NCI-H146 (cell line): ENCODE measurements at regions not wholly inside any gene's neighbourhood (a gene's known extent, or its start where the extent isn't known, plus 50 kb on each side); places are given as distances from the start of the nearest gene placed in this dataset.
"Not testable (repeated sequence)": the region's sequence is repeated elsewhere in the genome, so short reads cannot be mapped to it uniquely, and the experiment has no call there.

ENCODE experiments used
- DNase-seq: peaks from one replicate; lab custom pipeline; 2025; lab: John Stamatoyannopoulos, UW

DNA sequence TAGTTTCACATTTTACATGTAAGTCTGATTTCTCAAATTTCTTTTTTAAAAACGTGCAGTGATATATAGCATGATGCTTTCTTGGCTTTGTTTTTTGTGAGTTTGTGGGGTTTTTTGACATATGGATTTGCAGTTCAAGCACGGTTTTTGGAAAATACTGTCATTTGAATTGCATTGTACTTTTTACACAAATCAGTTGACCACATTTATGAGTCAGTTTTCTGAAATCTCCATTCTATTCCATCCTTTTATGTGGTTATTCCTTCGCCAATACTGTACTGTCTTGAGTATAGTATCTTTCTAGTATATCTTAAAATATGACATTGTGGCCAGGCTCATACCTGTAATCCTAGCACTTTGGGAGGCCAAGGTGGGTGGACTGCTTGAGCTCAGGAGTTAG, 890.0 kb upstream of the CITED2 start:
- no peak for DNase-seq

- not testable (repeated sequence) for DNase-seq
These were observed 883.9 kb upstream of the CITED2 start for GRCh38 chr6:140258302-140258701.

DNA sequence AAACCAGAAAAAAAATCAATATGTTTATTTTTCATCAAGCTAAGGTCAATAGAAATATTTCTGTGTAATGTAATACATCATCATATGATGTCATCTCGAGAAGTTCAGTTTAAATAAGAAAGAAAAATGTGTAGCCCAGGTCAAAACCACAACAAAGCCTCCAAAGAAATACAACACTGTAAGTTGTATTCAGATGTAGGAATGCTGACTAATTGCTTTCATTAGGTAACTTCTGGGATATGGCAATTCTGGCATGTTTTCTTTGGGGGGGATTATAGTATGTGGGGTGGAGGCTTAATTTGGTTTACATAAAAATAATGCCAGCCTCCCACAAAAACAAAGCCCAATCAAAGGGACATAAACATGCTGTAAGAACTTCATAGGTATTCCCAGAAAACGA, 881.8 kb upstream of the CITED2 start:
- no peak for DNase-seq

- no peak for DNase-seq
These were observed 878.6 kb upstream of the CITED2 start for GRCh38 chr6:140253096-140253495.

GRCh38 chr6:140252099-140252498, 877.7 kb upstream of the CITED2 start:
- no peak for DNase-seq

DNA sequence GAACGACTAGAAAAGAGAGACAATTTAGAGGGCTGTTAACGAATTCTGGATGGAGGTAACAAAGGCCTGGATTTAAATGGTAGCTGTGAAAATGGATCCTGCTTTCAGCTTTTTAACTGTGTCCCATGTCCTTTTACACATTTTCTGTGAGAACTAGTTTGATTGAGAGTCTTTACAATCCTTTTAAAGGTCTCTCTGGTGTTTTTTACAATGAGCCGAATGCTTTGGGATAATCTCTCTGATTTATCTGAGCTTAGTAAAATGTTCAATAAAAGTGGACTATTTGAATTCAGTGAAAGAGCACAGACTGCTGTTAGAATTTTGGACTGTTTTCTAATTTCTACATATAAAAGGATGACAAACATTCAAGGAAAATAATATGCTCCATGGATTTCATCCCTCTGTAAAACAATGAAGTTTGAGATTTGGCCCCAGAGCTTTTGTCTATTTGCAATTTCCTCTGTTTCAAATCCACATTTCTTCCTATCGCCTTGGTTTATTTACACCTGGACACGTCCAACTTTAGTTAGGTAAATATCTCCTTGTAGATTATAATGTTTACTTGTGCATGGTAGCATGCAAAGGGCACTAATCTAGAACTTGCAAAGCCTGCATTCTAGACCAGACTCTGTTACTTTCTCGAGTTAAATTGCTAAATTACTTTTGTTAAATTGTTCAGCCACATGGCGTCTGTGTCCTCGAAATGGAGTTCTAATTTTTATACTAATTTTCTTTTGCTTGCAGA, 871.0 kb upstream of the CITED2 start:
- DNase-seq, result no peak

- no peak for DNase-seq
These were observed 862.8 kb upstream of the CITED2 start for GRCh38 chr6:140237251-140237650.

GRCh38 chr6:140236732-140237131, 862.3 kb upstream of the CITED2 start:
- no peak for DNase-seq

DNA sequence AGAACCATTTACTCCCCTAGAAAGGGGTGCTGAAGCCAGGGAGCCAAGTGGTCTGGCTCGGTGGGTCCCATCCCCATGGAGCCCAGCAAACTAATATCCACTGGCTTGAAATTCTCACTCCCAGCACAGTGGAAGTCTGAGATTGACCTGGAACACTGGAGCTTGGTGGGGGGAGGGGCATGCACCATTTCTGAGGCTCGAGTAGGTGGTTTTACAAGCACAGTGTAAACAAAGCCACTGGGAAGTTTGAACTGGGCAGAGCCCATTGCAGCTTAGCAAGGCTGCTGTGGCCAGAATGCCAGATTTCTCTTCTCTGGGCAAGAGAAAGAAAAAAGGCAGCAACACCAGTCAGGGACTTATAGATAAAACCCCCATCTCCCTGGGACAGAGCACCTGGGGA, 855.8 kb upstream of the CITED2 start:
- no peak for DNase-seq

DNA sequence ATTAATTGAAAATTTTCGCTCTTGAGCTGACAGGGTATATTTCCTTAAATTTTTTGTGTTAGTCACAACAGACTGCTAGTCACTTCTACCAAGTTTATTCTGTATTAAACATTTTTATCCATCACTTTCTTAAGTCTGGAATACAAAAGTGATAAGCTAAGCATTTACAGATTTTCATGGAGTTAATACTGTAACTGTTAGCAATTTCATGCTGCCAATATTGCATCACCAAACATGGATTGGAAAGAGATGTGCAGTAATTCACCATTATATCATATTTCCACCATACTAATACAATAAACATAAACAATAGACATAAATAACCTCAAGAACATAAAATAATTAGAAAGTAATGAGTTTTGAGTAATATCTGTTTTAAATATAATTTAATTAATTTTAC, 854.0 kb upstream of the CITED2 start:
- DNase-seq, result no peak

DNA sequence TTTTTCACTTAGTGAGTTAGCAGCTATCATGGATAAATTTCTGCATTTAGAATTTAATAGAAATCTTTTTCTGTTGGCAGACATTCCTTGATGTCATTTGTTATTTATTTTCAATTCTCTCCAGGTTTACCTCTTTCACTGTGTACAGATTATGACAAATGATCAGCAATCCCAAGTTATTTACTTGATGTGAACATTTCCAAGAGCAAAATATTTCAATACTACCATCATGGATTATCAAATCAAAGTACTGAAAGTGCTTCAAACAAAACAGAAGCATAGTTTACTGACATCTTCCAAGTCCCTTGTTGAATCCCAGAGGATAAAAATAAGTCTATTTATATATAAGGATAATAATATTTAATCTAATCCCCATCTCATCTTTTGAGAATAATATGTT, 852.2 kb upstream of the CITED2 start:
- DNase-seq, result no peak

- no peak for DNase-seq
These were observed 851.4 kb upstream of the CITED2 start for GRCh38 chr6:140225701-140226436.

DNA sequence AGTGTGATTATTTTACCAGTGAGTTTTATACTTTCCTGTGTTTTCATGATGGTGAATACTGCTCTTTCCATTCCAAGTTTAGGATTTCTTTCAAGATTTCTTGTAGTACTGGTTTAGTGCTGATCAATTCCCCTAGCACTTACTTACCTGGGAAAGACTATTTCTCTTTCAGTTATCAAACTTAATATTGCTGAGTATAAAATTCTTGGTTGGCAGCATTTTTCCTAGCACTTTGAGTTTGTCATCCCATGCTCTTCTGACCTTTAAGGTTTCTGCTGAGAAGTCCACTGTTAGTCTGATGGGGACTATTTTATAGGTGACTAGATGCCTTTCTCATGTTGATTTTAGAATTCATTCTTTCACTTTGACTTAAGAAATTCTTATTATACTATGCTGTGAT, 842.8 kb upstream of the CITED2 start:
- no peak for DNase-seq

DNA sequence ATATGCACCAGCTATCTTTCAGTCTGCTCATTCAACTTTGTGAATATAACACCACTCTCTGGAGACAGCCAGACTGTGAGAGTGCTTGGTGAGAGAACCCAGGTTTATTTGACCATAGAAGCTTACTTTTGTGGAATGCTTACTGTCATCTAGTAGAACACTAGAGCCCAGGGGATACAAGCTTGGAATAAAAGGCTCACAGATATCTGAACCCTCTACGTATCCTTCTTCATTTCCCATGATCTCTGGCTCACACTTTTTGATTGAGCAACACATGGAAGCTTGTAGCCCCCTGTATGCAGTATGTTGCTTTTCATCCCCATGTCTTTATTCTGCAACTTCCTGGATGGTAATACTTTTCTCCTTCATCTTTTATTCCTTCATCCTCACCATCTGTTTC, 835.3 kb upstream of the CITED2 start:
- DNase-seq, result no peak

GRCh38 chr6:140208286-140208685, 833.8 kb upstream of the CITED2 start:
- no peak for DNase-seq

- DNase-seq, result no peak
These were observed 831.5 kb upstream of the CITED2 start for GRCh38 chr6:140205795-140206593.

GRCh38 chr6:140204154-140204553, 829.7 kb upstream of the CITED2 start:
- DNase-seq, result no peak

GRCh38 chr6:140203661-140204147, 829.3 kb upstream of the CITED2 start:
- DNase-seq, result no peak

DNA sequence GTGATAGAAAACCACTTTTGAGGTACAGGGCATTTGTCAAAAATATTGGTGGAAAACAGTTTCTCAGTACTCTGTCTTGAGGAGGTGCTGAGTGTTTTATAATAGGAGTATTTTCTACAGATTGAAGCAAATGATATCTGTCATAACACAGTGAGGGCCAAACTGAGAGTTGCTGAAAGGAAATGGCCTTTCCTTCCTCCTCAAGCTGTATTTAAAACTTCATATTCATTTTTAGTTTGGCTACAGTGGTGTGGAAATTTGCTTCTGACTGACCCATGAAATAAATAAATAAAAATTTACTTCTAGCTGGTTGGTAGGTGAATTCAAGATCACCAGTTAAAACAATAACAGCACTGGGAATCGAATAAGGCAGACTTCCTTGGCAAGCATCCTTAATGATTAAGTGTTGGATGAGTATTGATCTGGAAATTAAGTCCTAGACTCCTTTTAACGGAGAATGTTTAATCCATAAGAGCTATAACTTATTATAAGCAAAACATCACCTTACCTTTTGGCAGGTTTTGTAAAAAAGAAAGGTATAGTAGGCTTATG, 828.6 kb upstream of the CITED2 start:
- DNase-seq, result no peak

- no peak for DNase-seq
These were observed 827.5 kb upstream of the CITED2 start for GRCh38 chr6:140201787-140202458.

DNA sequence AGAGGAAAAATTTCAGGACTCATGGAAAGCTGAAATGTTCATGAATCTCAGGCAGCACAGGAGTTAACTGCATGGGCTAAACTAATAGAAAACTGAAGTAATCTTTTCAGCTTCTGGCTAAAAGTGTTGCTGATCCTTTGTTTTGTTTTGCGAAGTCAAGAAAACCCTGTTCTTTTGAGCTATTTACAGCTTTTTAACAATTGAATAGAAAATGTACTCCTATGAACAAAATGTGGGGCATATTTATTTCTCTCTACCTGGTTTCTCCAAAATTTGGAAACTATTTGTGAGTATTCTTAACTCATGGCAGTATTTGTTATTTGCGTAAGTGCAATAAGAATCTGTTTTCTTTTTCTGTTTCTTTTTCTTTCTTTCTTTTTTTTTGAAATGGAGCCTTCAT, 818.8 kb upstream of the CITED2 start:
- DNase-seq, result no peak

DNA sequence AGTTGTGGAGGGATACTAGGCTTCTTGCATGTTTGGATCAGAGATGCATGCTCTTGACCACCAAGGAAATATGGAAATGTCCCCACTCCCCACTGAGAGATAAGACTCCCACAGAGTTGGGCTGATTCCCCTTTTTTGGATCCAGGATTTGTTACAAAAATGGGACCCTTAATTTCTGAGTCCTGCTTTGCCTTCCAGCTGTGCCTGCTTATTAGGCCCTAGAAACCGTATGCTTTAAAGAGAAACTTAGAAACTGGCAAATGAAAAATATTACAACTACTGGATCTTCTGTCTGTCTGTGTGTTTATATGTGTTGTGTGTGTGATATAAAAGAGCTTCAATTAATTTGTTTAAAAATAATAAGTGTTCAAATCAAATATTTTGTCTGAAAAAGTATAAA, 817.6 kb upstream of the CITED2 start:
- no peak for DNase-seq
